MM.1S (cell line): ENCODE measurements at regions not wholly inside any gene's neighbourhood (a gene's known extent, or its start where the extent isn't known, plus 50 kb on each side); places are given as distances from the start of the nearest gene placed in this dataset.

ENCODE experiments used
- CTCF ChIP-seq: fragments of 300-600 bp; sonication (generic); IDR thresholded peaks from 2 replicates; pipeline ENCODE4 v1.5.1; 2016; ENCODE audit warnings: antibody characterized with exemption, low read length, mixed read lengths
- EZH2 ChIP-seq: fragments of 300-600 bp; sonication (generic); optimal IDR thresholded peaks from 2 replicates; pipeline ENCODE3; 2017; ENCODE audit warnings: low read depth, mild to moderate bottlenecking, antibody characterized with exemption, low read length, mixed read lengths
- EZH2phosphoT487 ChIP-seq: fragments of 300-600 bp; sonication (generic); IDR thresholded peaks from 2 replicates; pipeline ENCODE4 v1.6.1; 2018; ENCODE audit warnings: antibody characterized with exemption, low read length

- no peak for TF ChIP-seq CTCF
- TF ChIP-seq EZH2phosphoT487, result no peak
- no peak for TF ChIP-seq EZH2
These were observed 161.7 kb upstream of the STK32A start for GRCh38 chr5:147073098-147073497.
